Upper lobe of left lung (tissue), 4 donors: ENCODE measurements at regions not wholly inside any gene's neighbourhood (a gene's known extent, or its start where the extent isn't known, plus 50 kb on each side); places are given as distances from the start of the nearest gene placed in this dataset.
"Not testable (repeated sequence)": the region's sequence is repeated elsewhere in the genome, so short reads cannot be mapped to it uniquely, and the experiment has no call there.

ENCODE experiments used
- CTCF ChIP-seq, 6 experiments: fragments of 450-650 bp in 4 of 6; fragments of 200-600 bp in 2 of 6; sonication (generic) in 2 of 6; IDR thresholded peaks; one replicate each; pipeline ENCODE4 v1.5.1; 2016 to 2019; ENCODE audit warnings: antibody characterized with exemption in 6 of 6
- POLR2A ChIP-seq, 4 donors: fragments of 450-650 bp; IDR thresholded peaks; one replicate each; pipeline ENCODE4 v1.5.1; 2016 to 2017; ENCODE audit warnings: antibody characterized with exemption in 4 of 4, mild to moderate bottlenecking in 2 of 4

DNA sequence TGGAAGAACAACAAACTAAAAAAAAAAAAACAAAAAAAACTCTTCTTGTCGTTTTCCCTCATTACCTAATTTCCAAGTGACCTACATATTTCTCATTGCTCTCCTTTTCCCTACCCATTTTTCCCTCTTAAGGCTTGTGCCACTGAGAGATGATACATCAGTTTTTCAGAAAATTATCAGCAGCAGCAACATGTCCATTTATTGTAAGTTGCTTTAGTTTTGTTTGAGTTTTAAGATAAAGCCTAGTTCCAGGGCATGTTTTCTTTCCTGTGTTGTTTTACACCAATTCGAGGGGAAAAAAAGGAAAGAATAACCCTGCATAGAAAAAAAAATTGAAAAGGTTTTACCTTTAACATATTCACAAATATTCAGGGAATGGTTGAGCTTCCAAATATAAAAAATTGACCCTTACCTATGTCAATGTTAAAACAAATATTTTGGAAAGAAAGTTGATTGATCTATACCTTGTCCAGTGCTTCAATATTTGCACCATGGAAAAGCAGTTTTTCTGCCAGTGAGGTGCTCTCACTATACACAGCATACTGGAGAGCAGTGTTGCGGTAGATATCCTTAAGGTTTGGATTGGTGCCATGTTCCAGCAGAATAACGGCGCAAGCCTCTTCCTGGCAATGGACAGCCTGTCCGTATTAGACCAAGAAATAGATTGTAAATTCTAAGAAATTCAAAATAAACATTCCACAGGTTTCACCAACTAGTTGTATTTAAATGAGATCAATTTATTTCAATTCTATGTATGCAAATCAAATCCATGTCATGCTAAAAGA lies 537.9 kb upstream of the DEFB115 start:
- TF ChIP-seq CTCF, POLR2A (IDR thresholded peaks at IDR 0.05): not testable (repeated sequence)
